ENCODE measurements at regions not wholly inside any gene's neighbourhood (a gene's known extent, or its start where the extent isn't known, plus 50 kb on each side); places are given as distances from the start of the nearest gene placed in this dataset.

- no peak overlapping the region for H3K14ac ChIP-seq (ENCODE audit: insufficient read depth, low read length)
- H3K36me3 Mint-ChIP-seq (ENCODE audit: insufficient read depth in 1 of 3, low read depth in 3 of 3): no peaks in the 10 kb centered on the region; a peak in 1 of 7 replicates
- no peak overlapping the region for H3K27ac Mint-ChIP-seq
- H3K79me1 ChIP-seq (ENCODE audit: insufficient read depth, low read depth, low read length, poor library complexity, severe bottlenecking): no peaks in the 10 kb centered on the region
- WGBS (ENCODE audit: extremely low coverage, insufficient read length, low lambda C conversion rate): no CpG with 5 or more reads among the region's 1 CpG
- no peak overlapping the region for H3K27ac ChIP-seq (ENCODE audit: insufficient read length, low read depth, low read length)
- peaks cover 58% of the 10 kb centered on the region for H3K27me3 Mint-ChIP-seq (ENCODE audit: low read depth)
- H4K91ac ChIP-seq (ENCODE audit: insufficient read length, low read depth, low read length): no peak overlapping the region
- H2BK5ac ChIP-seq (ENCODE audit: insufficient read length, low read length): no peak overlapping the region
- H2BK20ac ChIP-seq (ENCODE audit: low read depth, low read length, poor library complexity, severe bottlenecking): no peak overlapping the region
- H4K8ac ChIP-seq (replicated peaks; ENCODE audit: insufficient read length, low read depth, low read length): no peak overlapping the region
- no peak overlapping the region for H3K56ac ChIP-seq (ENCODE audit: insufficient read length, low read depth, low read length)
- no peak overlapping the region for H2AFZ ChIP-seq (ENCODE audit: low read length)
- peaks cover 0 to 2% of the 10 kb centered on the region in 2 experiments; a peak in 2 of 5 replicates for H3K9me3 Mint-ChIP-seq
- no peak overlapping the region for H2BK12ac ChIP-seq (ENCODE audit: insufficient read length, low read depth, low read length)
- H3K4me2 ChIP-seq (ENCODE audit: insufficient read depth, insufficient read length, low read length): no peak overlapping the region
- H3K9me3 ChIP-seq (ENCODE audit: control insufficient read depth, low read depth, low read length): no peaks in the 10 kb centered on the region
- H3K18ac ChIP-seq (ENCODE audit: insufficient read length, low read depth, low read length): no peak overlapping the region
- H4K20me1 ChIP-seq (ENCODE audit: control insufficient read depth, insufficient read depth, insufficient read length): no peaks in the 10 kb centered on the region
- H2AK5ac ChIP-seq (ENCODE audit: insufficient read length, low read length): no peak overlapping the region
- no peak overlapping the region for H4K5ac ChIP-seq (ENCODE audit: insufficient read length, low read depth, low read length)
- H3K27me3 ChIP-seq (ENCODE audit: insufficient read depth, low read length): peaks cover 6% of the 10 kb centered on the region; the same call in 1 of the 2 replicates
- peaks cover 53 to 66% of the 10 kb centered on the region in 2 experiments for H3K4me1 Mint-ChIP-seq
- H3K4me1 ChIP-seq (ENCODE audit: insufficient read depth, low read length): peaks cover 9% of the 10 kb centered on the region; the same call in 1 of the 2 replicates
- H2BK120ac ChIP-seq (ENCODE audit: low read depth, low read length, poor library complexity, severe bottlenecking): no peak overlapping the region
- TF ChIP-seq CTCF (conservative IDR thresholded peaks at IDR 0.05): no peak
- H3K4me3 Mint-ChIP-seq: no peak overlapping the region
- no peak overlapping the region for H3T11ph ChIP-seq (ENCODE audit: low read length)
- no peak overlapping the region for H2BK15ac ChIP-seq (ENCODE audit: low read depth, low read length)
- H3K9ac ChIP-seq (ENCODE audit: extremely low read depth, insufficient read length, low read length): no peak overlapping the region
- no peaks in the 10 kb centered on the region for H3K23me2 ChIP-seq (ENCODE audit: insufficient read length, low read depth, low read length, poor library complexity, severe bottlenecking)
- no peak for DNase-seq
- H3K79me2 ChIP-seq (ENCODE audit: insufficient read depth, low read length): no peaks in the 10 kb centered on the region
- no peak overlapping the region for H3K23ac ChIP-seq (ENCODE audit: insufficient read length, low read depth, low read length)
- no peak overlapping the region for H3K4ac ChIP-seq (ENCODE audit: low read depth, low read length)
Measured at GRCh38 chr3:193789455-193789854, 196.4 kb downstream of the OPA1 start.

Measured in H9 (cell line).